Fibroblast of mammary gland (primary cell): ENCODE measurements at regions not wholly inside any gene's neighbourhood (a gene's known extent, or its start where the extent isn't known, plus 50 kb on each side); places are given as distances from the start of the nearest gene placed in this dataset.

ENCODE experiments used
- DNase-seq: peaks from one replicate; pipeline ENCODE4 v3.0.0-alpha.2; 2010; ENCODE audit warnings: low read depth
- H3K4me3 ChIP-seq: 2 replicates; pipeline ENCODE4 v1.5.1; 2011; ENCODE audit warnings: low read depth, mild to moderate bottlenecking, low read length, moderate library complexity; ENCODE audit not compliant: control insufficient read depth
- CTCF ChIP-seq: conservative IDR thresholded peaks from 2 replicates; pipeline ENCODE4 v1.5.1; 2011; ENCODE audit warnings: low read depth, low read length, inconsistent platforms; ENCODE audit not compliant: control insufficient read depth, insufficient read depth

GRCh38 chr11:29305456-29306232 is 711.2 kb downstream of the KCNA4 start:
- no peak for DNase-seq
- H3K4me3 ChIP-seq, result no peak overlapping the region
- TF ChIP-seq CTCF, result no peak

GRCh38 chr11:29300420-29300819 is 716.4 kb downstream of the KCNA4 start:
- no peak overlapping the region for H3K4me3 ChIP-seq
- TF ChIP-seq CTCF, result no peak
- peak; percentile 74 for DNase-seq

GRCh38 chr11:29296680-29297079 is 720.1 kb downstream of the KCNA4 start:
- H3K4me3 ChIP-seq, result no peak overlapping the region
- no peak for TF ChIP-seq CTCF
- no peak for DNase-seq

GRCh38 chr11:29293825-29294224 is 723.0 kb downstream of the KCNA4 start:
- peak; percentile 84 for DNase-seq
- TF ChIP-seq CTCF, result no peak
- H3K4me3 ChIP-seq, result no peak overlapping the region

GRCh38 chr11:29282088-29282487 is 734.7 kb downstream of the KCNA4 start:
- peak; percentile 96 for DNase-seq
- no peak for TF ChIP-seq CTCF
- H3K4me3 ChIP-seq, result no peak overlapping the region

- no peak for TF ChIP-seq CTCF
- no peak overlapping the region for H3K4me3 ChIP-seq
- DNase-seq, result no peak
Observed at GRCh38 chr11:29281271-29281777, 735.5 kb downstream of the KCNA4 start.
